Activated CD4-positive, alpha-beta T cell treated with anti-CD3 and anti-CD28 coated beads, Interleukin-2, amount 50 U/mL, for 16 hours (primary cell): ENCODE measurements at regions not wholly inside any gene's neighbourhood (a gene's known extent, or its start where the extent isn't known, plus 50 kb on each side); places are given as distances from the start of the nearest gene placed in this dataset.
"Not testable (repeated sequence)": the region's sequence is repeated elsewhere in the genome, so short reads cannot be mapped to it uniquely, and the experiment has no call there.

ENCODE experiments used
- DNase-seq: peaks from one replicate; pipeline ENCODE4 v3.0.0-alpha.2; 2020

- no peak for DNase-seq
These were observed 103.1 kb upstream of the LSM6 start for GRCh38 chr4:146072376-146072775.

GRCh38 chr4:146071390-146071789, 104.1 kb upstream of the LSM6 start:
- no peak for DNase-seq

DNA sequence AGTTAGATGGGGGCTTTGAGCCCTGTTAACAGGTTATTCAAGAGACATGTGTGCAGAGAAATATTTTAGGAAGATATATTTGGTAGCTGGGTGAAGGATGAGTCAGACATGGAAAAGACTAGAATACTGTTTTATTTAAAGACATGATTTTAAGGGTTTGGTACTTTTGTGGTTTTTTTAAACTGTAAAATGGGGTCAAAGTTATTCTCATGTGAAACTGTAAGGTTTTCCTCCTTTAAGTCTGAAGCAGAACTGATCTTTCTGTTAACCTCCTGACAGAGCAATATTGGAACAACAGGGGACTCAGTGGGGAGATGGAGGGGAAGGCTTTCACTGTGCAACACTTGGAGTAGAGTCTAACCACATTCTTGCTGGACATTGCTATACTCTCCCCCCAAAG, 112.4 kb upstream of the LSM6 start:
- DNase-seq, result no peak

GRCh38 chr4:146062340-146062739, 113.2 kb upstream of the LSM6 start:
- no peak for DNase-seq

DNA sequence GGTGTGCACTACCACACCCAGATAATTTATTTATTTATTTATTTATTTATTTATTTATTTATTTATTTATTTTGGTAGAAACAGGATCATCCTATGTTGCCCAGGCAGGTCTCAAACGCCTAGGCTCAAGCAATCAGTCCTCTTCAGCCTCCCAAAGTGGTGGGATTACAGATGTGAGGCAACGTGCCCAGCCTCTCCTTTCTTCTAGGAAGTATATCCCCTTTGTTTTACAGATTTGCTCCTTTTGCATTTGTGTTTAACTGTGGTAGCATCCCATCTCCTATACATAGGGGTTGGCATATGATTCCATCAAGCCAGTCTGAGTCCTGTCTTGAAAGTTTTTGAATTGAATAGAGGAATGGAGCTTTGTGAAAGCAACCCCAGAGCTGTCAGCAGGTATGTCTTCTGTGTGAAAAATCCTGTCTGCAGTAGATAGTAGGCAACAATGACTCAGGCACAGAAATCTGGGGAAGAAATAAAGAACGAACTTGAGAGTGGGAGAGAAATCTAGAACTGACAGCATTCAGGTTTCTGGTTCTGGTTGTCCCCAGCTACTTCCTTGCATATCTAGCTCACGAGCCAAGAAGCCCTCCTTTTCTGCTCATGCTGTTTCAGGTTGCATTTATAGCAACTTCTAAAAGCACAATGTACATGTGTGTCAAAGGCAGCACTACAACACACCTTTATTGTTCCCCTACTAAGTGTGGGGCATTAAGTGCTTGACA, 113.7 kb upstream of the LSM6 start:
- DNase-seq, result no peak

- no peak for DNase-seq
These were observed 115.7 kb upstream of the LSM6 start for GRCh38 chr4:146059865-146060264.

GRCh38 chr4:146059151-146059550, 116.4 kb upstream of the LSM6 start:
- DNase-seq, result no peak

GRCh38 chr4:146058531-146058930, 117.0 kb upstream of the LSM6 start:
- no peak for DNase-seq

DNA sequence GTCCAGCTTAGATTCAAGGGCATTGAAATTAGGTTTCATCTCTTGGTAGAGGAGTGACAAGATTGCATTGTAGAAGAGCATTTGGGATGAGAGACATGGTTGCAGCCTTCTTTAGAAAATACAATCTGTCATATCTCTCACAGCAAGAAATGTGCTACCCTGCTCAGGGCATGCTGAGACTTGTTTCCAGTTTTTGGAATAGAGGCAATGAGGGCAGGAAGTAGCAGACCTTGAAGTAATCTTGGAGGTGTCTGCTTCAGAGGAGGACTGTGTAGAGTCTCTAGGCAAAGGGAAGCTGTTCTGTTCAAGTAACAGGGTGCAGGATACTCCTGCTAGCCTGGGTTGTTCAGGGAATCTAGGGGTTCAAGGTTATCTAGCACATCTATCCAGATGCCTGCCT, 116.1 kb upstream of the ZNF827 start:
- no peak for DNase-seq

- DNase-seq, result no peak
These were observed 115.3 kb upstream of the ZNF827 start for GRCh38 chr4:146053891-146054290.

- no peak for DNase-seq
These were observed 113.2 kb upstream of the ZNF827 start for GRCh38 chr4:146051728-146052391.

GRCh38 chr4:146051223-146051622, 112.6 kb upstream of the ZNF827 start:
- no peak for DNase-seq

GRCh38 chr4:146049802-146050201, 111.2 kb upstream of the ZNF827 start:
- DNase-seq, result no peak

DNA sequence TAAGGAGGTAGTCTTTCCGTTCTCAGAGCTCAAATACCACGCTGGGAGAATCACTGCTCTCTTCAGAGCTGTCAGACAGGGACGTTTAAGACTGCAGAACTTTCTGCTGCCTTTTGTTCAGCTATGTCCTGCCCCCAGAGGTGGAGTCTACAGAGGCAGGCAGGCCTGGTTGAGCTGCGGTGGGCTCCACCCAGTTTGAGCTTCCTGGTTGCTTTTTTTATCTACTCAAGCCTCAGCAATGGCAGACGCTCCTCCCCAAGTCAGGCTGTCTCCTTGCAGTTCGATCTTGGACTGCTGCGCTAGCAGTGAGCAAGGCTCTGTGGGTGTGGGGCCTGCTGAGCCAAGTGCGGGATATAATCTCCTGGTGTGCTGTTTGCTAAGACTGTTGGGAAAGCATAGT, 109.1 kb upstream of the ZNF827 start:
- not testable (repeated sequence) for DNase-seq

GRCh38 chr4:146041139-146042004, 102.7 kb upstream of the ZNF827 start:
- no peak for DNase-seq

- no peak for DNase-seq
These were observed 102.0 kb upstream of the ZNF827 start for GRCh38 chr4:146040623-146041022.

- DNase-seq, result no peak
These were observed 94.5 kb upstream of the ZNF827 start for GRCh38 chr4:146033149-146033548.

GRCh38 chr4:146032234-146032860, 93.7 kb upstream of the ZNF827 start:
- DNase-seq, result no peak

- DNase-seq, result peak; percentile 27
These were observed 91.5 kb upstream of the ZNF827 start for GRCh38 chr4:146029939-146030710.

GRCh38 chr4:146029147-146029546, 90.5 kb upstream of the ZNF827 start:
- DNase-seq, result peak; percentile 2

DNA sequence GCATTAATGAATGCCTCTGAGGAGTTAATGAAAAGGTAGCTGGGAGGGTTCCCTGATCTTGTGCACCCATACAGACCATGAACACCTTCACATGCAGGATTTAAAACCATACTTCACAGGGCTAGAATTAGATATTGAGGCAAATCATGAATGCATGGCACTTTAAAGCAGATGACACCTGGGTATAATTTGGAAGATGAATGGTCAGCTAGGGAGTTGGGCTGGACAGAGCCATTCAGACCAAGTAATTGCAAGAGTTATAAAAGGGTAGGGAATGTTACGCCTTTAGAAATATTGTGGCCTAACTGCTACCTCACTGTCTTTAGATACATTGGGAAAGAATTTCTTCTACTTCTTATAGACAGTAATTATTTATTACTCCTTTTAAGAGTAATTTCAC, 89.1 kb upstream of the ZNF827 start:
- no peak for DNase-seq

DNA sequence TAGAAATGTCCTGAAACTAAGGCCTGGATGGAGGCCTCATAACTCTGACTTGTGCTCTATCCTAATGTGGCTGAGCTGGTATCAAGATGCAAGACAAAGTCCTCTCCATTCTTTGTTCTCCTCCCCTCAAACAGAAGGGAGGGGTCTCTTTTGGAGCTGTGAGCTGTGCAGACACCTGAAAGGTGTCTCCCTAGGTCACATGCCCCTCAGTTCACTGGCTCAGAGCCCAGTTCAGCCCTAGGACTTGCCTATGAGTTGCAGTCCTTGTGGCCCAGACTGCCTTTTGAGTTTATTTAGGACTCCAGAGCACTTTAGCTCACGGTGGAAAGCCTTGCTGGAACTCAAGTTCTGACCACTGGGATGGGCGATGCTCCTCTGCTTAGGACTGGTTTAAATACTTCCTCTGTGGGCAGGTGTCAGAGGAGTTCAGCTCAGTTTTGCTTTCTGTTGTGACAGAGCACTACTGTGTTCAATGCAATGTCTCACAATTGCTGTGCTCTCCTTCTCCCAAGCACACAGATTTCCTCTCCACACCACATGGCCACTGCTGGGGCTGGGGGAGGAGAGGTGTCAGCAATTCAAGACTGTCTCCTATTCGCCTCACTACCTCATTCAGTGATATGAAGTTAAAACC, 84.8 kb upstream of the ZNF827 start:
- no peak for DNase-seq
